ENCODE measurements at regions not wholly inside any gene's neighbourhood (a gene's known extent, or its start where the extent isn't known, plus 50 kb on each side); places are given as distances from the start of the nearest gene placed in this dataset.
A peak's percentile ranks its signal among the peaks of the same experiment; 100 is the strongest.

- no peak for DNase-seq (ENCODE audit: low read depth)
These were observed 63.9 kb upstream of the SMIM21 start for GRCh38 chr18:75491361-75491760.

- DNase-seq (ENCODE audit: low read depth): peak; percentile 90
These were observed 62.1 kb upstream of the SMIM21 start for GRCh38 chr18:75489493-75490190.

DNA sequence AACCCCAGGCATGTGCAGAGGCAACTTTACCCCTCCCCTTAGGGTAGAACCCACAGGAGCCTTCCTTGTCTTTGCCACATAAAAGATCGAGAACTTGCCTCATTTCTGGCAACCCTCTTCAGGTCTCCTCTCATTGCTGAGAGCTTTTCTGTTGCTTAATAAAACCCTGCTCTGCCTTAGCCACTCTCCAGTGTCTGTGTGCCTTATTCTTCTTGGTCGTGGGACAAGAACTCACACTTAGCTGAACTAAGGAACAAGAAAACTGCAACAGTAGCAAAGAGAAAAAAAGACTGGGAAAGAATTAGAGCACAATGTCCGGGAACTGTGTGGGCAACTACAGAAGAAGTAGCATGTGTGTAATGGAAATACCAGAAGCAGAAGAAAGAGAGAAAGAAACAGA is 56.2 kb upstream of the SMIM21 start:
- no peak for DNase-seq (ENCODE audit: low read depth)

DNA sequence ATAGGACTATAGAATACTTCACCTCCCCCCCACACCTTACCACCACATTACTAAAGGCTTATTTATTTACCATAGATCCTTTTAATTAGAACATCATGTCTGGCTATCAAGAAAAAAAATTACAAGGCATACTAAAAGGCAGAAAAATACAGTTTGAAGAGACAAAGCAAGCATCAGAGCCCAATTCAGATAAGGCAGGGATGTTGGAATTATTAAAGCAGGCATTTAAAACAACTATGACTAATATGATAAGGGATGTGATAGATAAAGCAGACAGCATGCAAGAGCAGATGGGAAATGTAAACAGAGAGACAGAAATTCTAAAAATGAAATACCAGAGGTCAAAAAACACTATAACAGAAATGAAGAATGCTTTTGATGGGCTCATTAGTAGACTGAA is 55.4 kb upstream of the SMIM21 start:
- DNase-seq (ENCODE audit: low read depth): no peak

DNA sequence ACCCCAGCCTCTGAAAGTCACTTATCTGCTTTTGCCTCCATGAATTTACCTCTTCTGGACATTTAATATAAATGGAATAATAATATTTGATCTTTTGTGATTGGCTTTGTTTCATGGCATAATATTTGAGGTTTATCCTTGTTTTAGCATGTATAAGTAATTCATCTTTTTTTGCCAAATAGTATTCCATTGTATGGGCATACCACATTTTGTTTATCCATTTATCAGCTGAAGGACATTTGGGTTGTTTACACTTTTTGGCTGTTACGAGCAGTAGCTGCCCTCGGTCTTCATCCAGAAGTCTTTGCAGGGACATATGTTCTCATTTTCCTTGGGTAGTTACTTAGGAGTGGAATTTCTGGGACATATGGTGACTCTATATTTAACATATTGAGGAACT is 53.0 kb upstream of the SMIM21 start:
- DNase-seq (ENCODE audit: low read depth): no peak

GRCh38 chr18:75478996-75479880 is 51.7 kb upstream of the SMIM21 start:
- peak; percentile 47 for DNase-seq (ENCODE audit: low read depth)

DNA sequence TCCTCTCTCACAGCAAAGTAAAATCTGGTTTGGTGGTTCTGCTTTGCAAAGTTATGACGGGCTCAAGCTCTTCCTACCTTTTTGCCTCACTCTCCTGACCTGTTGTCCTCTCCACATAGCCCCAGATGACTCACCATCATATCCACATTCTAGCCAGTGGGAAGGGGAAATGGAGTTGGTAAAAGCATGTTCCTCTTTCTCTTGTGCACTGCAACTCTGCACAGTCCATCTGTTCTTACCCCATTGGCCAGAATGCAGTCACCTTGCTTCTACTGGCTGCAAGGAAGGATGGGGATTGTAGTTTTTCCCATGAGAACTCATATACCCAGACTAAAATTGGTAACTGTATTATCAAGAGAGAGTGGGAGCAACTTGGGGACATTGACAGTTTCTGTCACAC is 50.4 kb upstream of the SMIM21 start:
- DNase-seq (ENCODE audit: low read depth): no peak

Measured in stromal cell of bone marrow (primary cell).